ENCODE measurements at regions not wholly inside any gene's neighbourhood (a gene's known extent, or its start where the extent isn't known, plus 50 kb on each side); places are given as distances from the start of the nearest gene placed in this dataset.
"Not testable (repeated sequence)": the region's sequence is repeated elsewhere in the genome, so short reads cannot be mapped to it uniquely, and the experiment has no call there.

GRCh38 chr5:38148021-38148625 lies 110.2 kb upstream of the EGFLAM start:
- DNase-seq (ENCODE audit: low read depth in 2 of 2), result no peak

- DNase-seq (ENCODE audit: low read depth in 2 of 2), result no peak
These were observed 115.0 kb upstream of the EGFLAM start for GRCh38 chr5:38143384-38143783.

DNA sequence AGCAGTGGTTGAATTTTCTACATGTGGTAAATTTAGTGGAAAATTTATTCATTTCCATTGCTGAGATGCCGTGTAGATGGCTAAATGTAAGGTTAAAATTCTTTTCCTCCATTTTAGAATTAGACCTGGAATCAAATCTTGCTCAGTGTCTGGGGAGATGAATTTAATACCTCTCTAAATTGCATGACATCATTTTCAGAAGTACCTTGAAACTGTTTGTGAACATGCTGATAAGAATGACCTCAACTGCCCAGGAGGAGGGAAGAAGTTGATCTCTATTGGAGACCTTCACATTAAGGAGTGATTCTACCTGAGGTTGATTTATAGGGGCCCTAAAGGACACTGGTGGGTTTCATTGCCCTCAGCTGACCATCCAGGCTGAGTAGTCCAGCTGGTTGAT lies 116.7 kb upstream of the EGFLAM start:
- no peak for DNase-seq (ENCODE audit: low read depth in 2 of 2)

DNA sequence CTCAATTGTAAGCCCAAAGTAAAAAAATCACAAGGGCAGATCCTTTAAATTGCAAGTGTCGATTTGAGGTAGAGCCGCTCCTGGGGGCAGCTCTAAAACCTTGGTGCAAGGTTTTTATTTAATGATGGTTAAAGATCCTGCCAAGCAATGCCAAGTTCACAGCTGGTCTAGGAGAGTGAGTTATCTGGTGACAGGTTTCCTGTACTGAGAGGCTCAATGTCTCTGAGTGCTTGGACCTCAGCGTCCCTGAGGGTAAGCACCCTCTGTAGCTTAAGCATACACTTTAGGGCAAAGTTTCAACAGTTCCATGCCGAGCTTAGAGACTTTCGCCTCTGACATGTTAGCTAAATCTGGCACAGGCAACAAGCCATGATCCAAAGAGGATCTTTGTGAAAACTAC lies 119.8 kb upstream of the EGFLAM start:
- DNase-seq (ENCODE audit: low read depth in 2 of 2), result no peak

- no peak for DNase-seq (ENCODE audit: low read depth in 2 of 2)
These were observed 122.8 kb upstream of the EGFLAM start for GRCh38 chr5:38135486-38136039.

DNA sequence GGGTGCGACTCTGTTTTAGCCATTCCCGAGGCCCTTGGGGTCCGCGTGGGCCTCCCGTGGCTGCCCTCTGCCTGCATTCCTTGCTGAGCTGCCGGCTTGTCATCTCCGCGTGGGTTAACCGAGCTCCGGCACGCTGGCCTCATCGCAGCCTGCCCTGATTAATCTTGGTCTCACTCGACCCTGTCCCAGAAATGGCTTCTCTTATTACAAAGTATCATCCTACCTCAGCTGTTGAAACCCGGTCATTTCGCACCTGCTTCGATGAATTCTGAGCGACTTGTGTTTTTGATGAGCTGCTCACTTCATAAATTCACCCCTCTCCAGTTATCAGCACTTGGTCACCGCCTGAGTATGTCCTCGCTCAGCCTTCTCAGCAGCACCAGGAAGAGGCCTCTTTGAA lies 123.5 kb upstream of the EGFLAM start:
- no peak for DNase-seq (ENCODE audit: low read depth in 2 of 2)

DNA sequence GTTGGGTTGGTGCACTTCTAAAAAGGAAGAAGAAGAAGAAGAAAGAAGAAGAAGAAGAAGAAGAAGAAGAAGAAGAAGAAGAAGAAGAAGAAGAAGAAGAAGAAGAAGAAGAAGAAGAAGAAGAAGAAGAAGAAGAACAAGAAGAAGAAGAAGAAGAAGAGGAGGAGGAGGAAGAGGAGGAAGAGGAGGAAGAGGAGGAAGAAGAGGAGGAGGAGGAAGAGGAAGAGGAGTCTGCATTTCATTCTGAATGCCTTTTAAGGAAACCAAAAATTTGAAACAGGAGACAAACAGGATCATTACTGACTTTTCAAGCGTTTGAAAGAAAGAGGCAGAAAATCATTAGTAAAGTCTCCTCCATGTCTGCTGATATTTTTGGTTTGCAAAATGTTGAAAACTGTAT lies 124.1 kb upstream of the EGFLAM start:
- not testable (repeated sequence) for DNase-seq (ENCODE audit: low read depth in 2 of 2)

DNA sequence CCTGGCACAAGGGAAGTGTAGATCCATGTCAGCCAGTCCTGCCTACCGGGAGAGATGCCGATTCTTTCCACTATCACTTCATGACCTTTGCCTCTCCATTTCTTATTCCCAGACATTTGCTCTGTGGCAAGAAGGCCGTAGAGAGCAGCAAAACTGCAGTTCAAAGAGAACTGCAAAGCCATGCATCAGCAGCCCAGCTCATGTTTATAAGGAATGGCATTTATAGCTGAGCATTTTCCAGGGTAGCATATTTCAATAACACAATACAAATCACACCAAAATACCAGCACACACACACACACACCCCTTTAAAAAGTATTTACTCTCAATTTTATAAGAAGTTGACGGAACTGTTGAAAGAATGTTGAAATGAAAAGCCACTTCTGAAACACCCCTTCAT lies 126.7 kb upstream of the EGFLAM start:
- no peak for DNase-seq (ENCODE audit: low read depth in 2 of 2)

GRCh38 chr5:38124321-38124720 lies 134.0 kb upstream of the EGFLAM start:
- DNase-seq (ENCODE audit: low read depth in 2 of 2), result no peak

GRCh38 chr5:38121420-38121819 lies 136.9 kb upstream of the EGFLAM start:
- no peak for DNase-seq (ENCODE audit: low read depth in 2 of 2)

- DNase-seq (ENCODE audit: low read depth in 2 of 2), result no peak
These were observed 138.5 kb upstream of the EGFLAM start for GRCh38 chr5:38119836-38120235.

DNA sequence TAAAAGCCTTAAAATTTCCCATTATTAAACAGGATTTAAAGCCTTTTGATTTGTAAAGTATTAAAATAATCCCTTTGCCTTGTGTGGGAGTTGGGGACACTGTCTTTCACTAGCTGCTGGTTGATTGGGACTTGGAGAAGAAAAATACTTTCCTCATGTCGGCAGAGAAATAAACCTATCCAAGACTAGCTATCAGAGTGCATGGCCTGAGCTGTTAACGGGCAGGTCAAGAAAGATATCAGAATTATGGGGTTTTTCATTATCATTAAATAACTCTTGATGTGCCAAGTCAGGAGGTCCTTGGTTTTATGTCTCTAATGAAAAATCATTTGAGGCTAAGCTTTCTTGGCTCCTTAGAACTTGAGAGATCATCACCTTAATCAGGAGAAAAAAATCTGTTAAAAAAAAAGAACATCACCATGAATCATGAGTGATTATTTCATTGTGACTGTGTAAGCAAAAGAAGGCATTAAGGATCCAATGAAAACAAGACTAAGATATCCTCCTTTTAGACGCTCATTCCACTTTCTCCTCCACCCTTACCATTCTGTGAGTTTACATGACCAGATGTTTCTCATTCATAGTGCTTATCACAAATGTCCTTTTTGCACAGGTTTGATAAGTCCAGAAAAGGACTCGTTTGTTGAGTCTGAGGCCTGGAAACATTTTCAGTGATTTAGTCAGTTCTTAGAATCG lies 140.4 kb upstream of the EGFLAM start:
- DNase-seq (ENCODE audit: low read depth in 2 of 2), result no peak

- DNase-seq (ENCODE audit: low read depth in 2 of 2), result no peak
These were observed 143.0 kb upstream of the EGFLAM start for GRCh38 chr5:38115318-38115827.

- DNase-seq (ENCODE audit: low read depth in 2 of 2), result no peak
These were observed 144.5 kb upstream of the EGFLAM start for GRCh38 chr5:38113880-38114279.

DNA sequence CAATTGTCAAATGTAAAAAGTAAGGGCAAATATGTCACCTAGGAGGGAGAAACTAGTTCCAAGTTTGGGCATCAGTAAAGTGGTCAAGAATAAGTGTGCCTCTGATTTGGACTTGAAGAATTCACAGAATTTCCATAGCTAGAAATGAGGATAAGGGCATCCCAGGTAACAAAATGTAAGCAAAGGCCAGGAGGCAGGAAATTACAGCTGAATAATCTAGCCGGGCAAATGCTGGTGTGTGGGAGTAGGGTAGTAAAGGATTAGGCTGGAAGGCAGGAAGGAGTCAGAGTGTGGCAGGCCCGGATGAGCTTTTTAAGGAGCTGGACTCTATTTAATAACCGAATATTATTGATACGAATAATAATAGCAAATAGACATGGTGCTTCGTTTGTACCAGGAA lies 144.9 kb upstream of the EGFLAM start:
- DNase-seq (ENCODE audit: low read depth in 2 of 2), result no peak

GRCh38 chr5:38112938-38113337 lies 145.4 kb upstream of the EGFLAM start:
- no peak for DNase-seq (ENCODE audit: low read depth in 2 of 2)

GRCh38 chr5:38110130-38110529 lies 148.2 kb upstream of the EGFLAM start:
- no peak for DNase-seq (ENCODE audit: low read depth in 2 of 2)

- DNase-seq (ENCODE audit: low read depth in 2 of 2), result no peak
These were observed 151.3 kb upstream of the EGFLAM start for GRCh38 chr5:38107096-38107495.

GRCh38 chr5:38105801-38106200 lies 152.6 kb upstream of the EGFLAM start:
- no peak for DNase-seq (ENCODE audit: low read depth in 2 of 2)

GRCh38 chr5:38105231-38105570 lies 153.2 kb upstream of the EGFLAM start:
- DNase-seq (ENCODE audit: low read depth in 2 of 2), result no peak

DNA sequence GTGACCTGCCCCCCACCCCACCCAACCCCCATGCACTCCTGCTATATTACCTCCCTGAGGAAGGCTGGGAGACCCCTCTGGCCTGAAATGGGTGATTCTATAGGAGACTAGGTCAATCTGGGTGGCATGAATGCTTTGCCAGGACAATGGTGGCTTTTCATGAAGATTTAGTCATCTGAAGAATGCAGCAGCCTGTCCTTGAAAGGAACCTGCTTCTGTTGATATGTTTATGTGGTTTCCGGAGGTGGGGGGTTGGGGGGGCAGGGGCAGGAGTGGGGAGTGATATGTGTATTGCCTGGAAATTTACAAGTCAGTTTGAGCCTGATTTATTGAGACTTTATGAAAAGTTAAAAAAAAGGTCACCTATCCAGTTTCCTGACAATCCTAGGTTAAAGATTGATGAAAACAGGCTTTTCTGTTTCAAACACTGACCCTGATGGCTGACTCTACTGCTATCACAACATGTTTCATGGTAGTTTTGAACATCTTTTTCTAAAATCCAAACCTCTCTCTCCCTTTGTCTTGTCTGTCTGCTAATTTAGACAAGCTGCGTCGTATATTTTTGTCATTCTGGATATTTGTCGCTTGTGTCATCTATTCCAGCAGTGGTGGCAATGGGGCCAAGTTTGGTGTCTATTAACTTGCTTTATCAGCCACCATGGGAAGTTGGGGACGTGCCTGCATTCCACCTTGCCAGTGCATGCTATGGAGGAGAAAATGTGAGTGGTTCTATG lies 153.7 kb upstream of the EGFLAM start:
- no peak for DNase-seq (ENCODE audit: low read depth in 2 of 2)

DNA sequence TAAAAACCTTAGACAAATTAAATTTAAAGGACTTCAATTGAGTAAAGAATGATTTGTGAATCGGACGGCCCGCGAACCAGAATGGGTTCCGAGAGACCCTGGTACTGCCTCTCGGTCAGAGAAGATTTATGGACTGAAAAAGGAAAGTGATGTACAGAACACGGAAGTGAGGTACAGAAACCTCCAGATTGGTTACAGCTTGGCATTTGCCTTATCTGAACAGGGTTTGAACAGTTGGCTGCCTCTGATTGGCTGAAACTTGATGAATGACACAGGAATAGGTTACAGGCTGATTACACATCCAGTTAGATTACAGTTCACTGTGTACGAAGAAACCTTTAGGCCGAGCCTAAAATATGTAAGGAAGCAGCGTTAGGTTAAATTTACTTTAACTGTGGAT lies 156.5 kb upstream of the EGFLAM start:
- DNase-seq (ENCODE audit: low read depth in 2 of 2), result no peak

All from stimulated activated CD4-positive, alpha-beta T cell treated with anti-CD3 and anti-CD28 coated beads, Interleukin-12 subunit alpha, Interleukin-12 subunit beta, amount 100 ng/mL, for 24 hours (primary cell).